GM21447 (cell line): ENCODE measurements at regions not wholly inside any gene's neighbourhood (a gene's known extent, or its start where the extent isn't known, plus 50 kb on each side); places are given as distances from the start of the nearest gene placed in this dataset.
"Not testable (repeated sequence)": the region's sequence is repeated elsewhere in the genome, so short reads cannot be mapped to it uniquely, and the experiment has no call there.

Experiments
- ATAC-seq: cut with Tn5 transposase; IDR thresholded peaks from one replicate; pipeline ENCODE4 v1.9.1; 2021; ENCODE audit not compliant: unreplicated experiment

DNA sequence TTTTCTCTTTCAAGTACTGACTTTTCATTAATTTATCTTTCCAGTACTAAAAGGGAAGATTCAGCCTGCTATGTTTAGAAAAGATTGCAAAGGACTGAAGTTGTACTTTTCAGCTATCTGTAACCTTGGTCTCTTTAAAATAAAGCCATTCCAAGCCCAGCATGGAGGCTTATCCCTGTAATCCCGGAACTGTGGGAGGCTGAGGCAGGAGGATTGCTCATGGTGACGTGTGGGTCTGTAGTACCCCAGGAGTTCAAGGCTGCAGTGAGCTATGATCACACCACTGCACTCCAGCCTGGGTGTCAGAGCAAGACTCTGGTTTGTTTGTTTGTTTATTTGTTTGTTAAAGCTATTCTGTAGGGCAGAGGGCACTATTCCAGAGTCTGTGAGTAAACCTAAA is 50.6 kb upstream of the TMEM170B start:
- no peak for ATAC-seq

DNA sequence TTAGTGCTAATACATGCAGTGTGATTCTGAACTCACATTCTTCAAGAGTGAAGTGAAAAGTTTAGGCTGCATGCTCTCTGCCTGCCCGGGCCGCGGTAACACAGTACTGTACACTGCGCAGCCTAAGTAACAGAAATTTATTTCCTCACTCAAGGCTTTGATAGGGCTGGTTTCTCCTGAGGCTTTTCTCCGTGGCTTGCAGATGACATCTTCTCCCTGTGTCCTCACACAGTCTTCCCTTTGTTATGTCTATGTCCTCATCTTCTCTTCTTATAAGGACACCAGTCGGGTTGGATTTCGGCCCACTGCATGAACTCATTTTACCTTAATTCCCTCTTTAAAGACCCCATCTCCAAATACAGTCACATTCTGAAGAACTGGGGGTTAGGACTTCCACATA is 51.1 kb upstream of the TMEM170B start:
- no peak for ATAC-seq

- no peak for ATAC-seq
Observed at GRCh38 chr6:11486051-11486450, 51.5 kb upstream of the TMEM170B start.

- ATAC-seq = no peak
Observed at GRCh38 chr6:11485271-11485670, 52.3 kb upstream of the TMEM170B start.

DNA sequence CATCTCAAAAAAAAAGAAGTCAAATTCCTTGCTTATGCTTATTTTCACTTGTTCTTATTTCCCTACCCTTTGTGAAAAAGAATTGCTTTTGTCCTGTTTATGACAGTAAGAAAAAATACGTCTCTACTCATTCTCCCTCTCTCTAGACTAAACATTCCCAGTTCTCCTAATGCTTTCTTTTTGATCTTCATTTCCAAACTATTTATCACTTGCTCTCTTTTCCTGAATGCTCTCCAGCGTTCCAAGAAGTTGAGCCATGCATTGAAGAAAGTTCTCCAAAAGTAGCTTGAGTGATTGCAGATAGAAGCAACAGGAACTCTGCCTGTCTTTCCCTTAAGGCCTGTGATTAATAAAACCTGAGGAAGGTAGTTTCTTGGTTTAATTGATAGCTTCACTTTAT is 53.1 kb upstream of the TMEM170B start:
- ATAC-seq = no peak

DNA sequence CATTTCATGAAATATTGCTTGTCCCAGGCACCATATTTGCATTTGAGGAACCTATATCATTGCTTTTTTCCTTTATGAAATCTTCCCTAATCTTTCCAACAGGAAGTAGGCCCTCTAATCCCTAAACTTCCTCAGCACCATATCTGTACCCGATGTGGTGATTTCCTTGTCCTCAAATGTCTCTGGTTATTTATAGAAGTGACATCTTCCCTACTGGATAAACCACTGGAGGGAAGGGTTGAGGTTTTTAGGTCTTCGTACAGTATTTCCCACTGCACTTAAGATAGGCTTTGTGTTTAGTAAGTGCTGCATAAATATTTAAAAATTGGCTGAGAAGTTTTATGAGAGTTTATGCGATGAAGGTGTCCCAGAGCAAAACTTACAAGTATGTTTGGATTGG is 54.9 kb upstream of the TMEM170B start:
- ATAC-seq = no peak

- no peak for ATAC-seq
Observed at GRCh38 chr6:11480541-11480940, 57.0 kb upstream of the TMEM170B start.

- no peak for ATAC-seq
Observed at GRCh38 chr6:11479296-11479695, 58.3 kb upstream of the TMEM170B start.

GRCh38 chr6:11478586-11478985 is 59.0 kb upstream of the TMEM170B start:
- ATAC-seq = no peak

DNA sequence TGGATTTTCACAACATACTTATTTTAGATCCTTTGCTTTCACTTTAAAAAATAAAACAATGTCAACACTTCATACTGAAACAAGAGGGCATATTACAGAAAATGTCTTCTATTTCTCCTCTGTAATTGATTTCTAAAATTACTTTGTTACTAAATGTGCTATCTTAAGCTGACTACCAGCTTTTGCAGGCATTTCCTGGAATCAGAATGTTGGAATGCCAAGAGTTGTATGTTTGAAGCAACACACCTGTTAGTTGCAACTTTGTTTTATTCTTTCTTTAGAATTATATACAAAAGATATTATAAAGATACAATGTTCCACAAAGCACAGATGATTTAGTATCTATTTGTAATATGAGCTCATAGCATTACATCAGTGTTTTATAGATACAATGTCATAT is 62.5 kb upstream of the TMEM170B start:
- no peak for ATAC-seq

- no peak for ATAC-seq
Observed at GRCh38 chr6:11473008-11473740, 64.4 kb upstream of the TMEM170B start.

GRCh38 chr6:11471261-11471660 is 66.3 kb upstream of the TMEM170B start:
- no peak for ATAC-seq

DNA sequence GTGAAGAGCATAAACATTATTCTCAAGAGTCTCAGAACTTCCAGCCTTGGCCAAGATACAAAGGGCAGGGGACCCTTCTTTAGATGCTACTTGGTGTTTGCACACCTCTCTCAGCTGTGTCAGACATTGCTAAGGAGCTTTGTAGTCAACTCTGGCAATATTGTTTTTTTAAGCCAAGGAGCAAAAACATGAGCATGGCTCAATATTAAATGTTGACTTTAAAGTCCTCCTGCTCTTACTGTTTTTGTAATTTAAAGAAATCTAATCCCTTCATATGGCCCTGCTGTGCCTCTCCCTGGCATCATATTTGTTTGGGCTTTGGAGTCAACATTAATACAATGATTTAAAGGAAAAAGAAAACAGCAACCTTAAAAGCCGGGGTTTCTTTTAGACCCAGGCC is 67.9 kb upstream of the TMEM170B start:
- ATAC-seq = no peak

DNA sequence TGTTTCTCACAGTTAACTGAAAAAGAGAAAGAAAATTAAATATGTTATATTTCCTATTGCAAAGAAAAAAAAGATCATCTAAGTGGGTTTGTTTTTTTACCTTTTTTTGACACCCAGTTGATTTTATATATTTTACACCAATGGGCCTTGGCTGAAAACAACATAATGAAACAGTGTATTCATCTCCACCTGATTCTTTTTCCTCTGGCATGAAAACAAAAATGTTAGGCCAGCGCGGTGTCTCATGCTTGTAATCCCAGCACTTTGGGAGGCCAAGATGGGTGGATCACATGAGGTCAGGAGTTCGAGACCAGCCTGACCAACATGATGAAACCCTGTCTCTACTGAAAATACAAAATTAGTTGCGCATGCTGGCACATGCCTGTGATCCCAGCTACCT is 69.3 kb upstream of the TMEM170B start:
- not testable (repeated sequence) for ATAC-seq

DNA sequence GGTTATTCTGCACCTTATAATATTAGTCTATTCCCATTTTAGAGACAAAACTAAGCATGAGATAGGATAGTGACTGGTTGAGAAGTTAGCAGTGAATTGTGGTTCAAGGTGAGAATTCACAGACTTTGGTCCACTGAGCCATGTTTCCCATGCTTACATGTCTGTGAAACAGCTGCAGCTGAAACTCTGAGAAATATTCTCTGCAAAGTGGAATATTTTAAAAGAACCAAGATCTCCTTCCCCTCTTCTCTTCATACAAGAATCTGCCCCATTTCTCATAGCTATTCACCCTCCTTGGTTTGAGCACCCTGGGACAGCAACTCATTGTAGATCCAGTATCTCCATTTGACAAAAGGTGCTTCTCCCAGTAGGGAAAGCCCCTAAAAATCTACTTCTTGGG is 70.2 kb upstream of the TMEM170B start:
- ATAC-seq = peak; percentile 73

- ATAC-seq = no peak
Observed at GRCh38 chr6:11463398-11463780, 74.2 kb upstream of the TMEM170B start.

DNA sequence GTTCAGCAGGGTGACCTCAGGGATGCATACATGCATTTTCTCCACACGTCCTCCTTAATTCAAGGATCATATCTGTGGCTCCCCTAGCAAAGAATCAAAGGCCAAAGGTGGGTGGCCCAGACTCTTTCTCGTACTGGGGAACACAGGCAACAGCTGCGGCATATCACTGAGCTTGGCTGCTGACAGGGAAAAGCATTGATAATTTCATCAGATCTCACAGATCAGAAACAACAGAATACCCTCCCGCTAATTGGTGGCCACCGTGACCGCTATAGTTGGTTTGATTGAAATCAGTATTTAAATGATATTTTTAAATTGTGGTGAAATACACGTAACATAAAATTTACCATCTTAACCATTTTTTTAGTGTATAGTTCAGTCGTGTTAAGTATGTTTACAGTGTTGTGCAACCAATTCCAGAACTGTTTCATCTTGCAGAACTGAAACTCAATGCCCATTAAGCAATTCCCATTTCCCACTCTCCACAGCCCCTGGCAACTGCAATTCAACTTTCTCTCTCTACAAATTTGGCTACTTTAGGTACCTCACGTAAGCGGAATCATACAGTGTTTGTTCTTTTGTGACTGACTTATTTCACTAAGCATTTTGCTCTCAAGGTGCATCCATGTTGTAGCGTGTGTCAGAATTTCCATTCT is 74.7 kb upstream of the TMEM170B start:
- no peak for ATAC-seq

GRCh38 chr6:11460837-11461661 is 76.5 kb upstream of the TMEM170B start:
- peak; percentile 71 for ATAC-seq

DNA sequence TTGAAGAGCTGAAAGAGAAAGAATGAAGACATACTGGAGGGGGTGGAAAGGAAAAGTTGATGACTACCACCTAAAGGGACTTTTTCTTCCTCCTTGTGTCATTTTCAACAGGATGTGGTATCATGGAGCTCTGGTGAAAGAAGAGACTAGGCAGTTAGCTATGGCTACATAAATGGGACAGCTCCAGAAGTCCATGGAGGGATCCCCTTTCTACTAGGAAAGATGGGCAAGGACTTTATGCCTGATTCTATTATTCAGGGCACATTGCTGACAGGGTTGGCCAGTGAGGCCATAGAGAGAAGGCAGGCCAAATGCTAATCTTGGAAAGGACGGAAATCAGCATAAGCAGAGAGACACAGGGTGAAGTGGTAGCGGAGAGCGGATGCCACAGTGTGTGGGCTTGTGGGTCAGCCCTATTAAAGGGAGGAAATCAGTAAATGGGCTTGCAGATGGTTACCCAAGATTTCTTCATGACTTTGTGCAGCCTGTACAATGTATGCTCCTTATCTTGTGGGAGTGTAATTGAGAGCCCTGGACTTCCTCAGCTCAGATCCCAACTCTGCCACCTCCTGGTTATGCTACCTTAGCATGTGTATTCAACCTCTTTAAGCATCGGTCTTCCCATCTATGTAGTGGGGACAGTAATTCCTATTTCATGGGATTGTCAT is 77.4 kb upstream of the TMEM170B start:
- peak; percentile 43 for ATAC-seq

DNA sequence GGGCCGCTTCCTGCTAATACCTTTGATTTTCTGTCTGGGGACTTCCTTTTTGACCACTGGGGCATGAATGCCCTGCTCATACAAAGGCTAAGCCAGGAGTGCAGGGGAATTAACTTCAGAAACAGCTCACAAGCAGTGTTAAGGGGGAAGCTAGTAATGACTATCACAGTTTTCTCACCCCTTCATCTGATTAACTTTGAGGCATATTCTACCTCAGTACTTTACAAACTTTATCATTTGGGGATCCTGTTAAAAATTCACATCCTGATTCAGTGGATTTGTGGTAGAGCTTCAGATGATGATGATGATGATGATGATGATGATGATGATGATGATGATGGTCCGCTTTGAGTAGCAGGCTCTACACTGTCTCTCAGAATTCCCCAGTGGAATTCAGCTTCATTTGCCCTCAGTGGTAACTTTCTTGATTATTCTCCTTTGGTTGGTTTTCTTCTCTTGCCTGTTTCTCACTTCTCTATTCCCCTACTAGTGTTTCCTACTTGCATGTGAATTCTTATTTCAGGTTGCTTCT is 78.4 kb upstream of the TMEM170B start:
- ATAC-seq = peak; percentile 57

DNA sequence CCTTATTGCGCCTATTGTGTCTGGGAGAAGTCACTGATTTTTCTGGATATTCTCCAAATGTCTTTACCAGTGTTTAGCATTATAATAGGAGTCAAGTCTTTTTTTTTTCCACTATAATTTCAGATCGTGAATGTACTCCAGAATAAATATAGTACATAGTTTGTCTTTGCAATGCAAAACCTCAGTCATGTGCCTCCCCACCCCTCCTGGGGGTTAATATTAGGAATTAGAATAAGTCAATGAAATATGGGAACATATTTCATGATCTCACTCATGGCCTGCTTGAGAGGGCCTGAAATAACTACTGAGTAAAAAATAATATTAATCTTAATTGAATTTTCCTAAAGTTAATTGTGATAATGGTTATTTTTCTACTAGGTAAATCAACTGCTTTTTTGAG is 79.0 kb upstream of the TMEM170B start:
- ATAC-seq = no peak
